Left forelimb (tissue), 1 donor: ENCODE measurements at regions not wholly inside any gene's neighbourhood (a gene's known extent, or its start where the extent isn't known, plus 50 kb on each side); places are given as distances from the start of the nearest gene placed in this dataset.
"Not testable (repeated sequence)": the region's sequence is repeated elsewhere in the genome, so short reads cannot be mapped to it uniquely, and the experiment has no call there.

Source experiments
- DNase-seq: peaks from one replicate; pipeline ENCODE4 v3.0.0-alpha.2; 2018; ENCODE audit warnings: low spot score

DNA sequence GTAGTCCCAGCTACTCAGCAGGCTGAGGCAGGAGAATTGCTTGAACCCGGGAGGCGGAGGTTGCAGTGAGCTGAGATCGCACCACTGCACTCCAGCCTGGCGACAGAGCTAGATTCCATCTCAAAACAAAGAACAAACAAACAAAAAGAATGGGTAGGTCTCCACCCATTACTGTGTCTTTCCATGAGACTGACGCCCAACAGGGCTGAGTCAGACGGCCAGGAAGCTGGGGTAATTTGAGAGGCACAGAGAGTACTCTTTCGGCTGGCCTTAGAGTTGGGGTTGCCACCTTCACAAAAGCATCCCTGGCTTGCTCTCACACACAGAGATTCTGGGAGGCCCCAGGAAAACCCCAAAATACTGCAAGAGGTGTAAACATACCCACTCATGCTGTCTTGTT lies 72.0 kb upstream of the DHRSX start:
- DNase-seq: no peak

DNA sequence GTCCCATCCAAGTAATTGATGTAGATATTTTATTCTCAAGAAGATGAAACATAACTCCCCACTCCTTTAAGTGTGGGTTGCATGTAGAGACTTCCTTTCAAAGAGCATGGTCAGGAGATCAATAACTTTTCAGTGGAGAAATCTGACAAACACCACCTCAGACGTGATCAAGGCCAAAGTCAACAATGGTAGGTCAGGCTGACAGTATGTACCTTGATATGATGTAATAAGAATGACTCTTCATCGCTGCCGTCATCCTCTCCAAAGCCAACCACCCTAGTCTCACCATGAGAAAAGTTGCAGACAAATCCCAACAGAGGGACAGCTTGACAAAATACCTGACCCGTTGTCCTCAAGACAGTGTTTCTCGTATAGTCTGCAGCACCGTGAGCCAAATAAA lies 67.3 kb upstream of the DHRSX start:
- DNase-seq: no peak

- DNase-seq: no peak
Observed at GRCh38 chrX:2566055-2566454, 65.3 kb upstream of the DHRSX start.

GRCh38 chrX:2561456-2561855 lies 60.7 kb upstream of the DHRSX start:
- no peak for DNase-seq

DNA sequence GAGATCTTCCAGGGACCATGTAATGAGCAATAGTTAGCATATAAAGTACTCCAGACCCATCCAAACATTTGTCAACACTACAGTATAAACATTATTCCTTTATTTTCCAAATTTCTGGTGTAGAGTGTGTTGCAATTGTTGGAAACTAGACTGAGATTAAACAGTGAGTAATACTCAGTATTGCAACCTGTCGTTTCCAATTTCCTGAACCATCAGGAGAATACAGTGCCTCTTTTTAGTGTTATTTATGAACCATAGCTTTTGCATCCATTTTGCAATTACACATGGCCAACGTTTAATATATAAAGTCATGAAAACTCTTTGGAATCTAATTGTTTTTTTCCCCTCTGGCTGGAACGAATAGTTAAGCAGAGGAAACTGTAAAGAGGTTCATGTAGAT lies 58.3 kb upstream of the DHRSX start:
- DNase-seq: no peak

- DNase-seq: no peak
Observed at GRCh38 chrX:2554891-2555290, 54.1 kb upstream of the DHRSX start.

GRCh38 chrX:2554066-2554465 lies 53.3 kb upstream of the DHRSX start:
- DNase-seq: not testable (repeated sequence)

DNA sequence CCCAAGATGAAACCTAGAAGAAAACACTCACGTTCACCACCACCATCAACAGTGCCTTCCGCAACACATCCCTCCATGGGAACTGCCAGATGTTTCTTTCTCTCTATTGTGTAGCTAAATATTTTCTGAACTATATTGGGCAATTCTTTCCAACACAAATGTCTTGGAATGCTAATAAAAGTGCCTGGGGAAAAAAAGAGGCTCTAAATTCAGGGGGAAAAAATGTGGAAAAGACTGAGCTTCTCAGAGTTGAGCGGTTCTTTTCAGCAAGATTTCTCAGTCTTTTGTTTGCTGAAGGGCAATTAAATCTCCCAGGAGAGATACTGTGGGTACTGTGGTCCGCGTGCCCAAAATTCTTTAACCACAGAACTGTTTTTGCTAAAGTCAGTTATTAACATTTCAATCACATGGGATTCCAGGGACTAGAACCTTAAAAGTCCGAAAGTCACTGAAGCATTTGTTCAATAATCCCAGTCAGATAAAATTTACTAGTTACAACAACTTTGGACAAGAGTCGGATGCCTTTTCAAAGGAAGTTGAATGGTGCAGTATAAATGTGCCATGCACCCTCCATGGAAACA lies 51.9 kb upstream of the DHRSX start:
- DNase-seq: peak; percentile 22

GRCh38 chrX:2550328-2551020 lies 49.7 kb upstream of the DHRSX start:
- DNase-seq: peak; percentile 47
